B cell (primary cell): ENCODE measurements at regions not wholly inside any gene's neighbourhood (a gene's known extent, or its start where the extent isn't known, plus 50 kb on each side); places are given as distances from the start of the nearest gene placed in this dataset.

Source experiments
- ATAC-seq: fragments of 200-7000 bp; cut with Tn5 transposase; one replicate; pipeline ENCODE4 v1.10.0; 2021; ENCODE audit warnings: low read depth, mild to moderate bottlenecking, moderate number of reproducible peaks, moderate library complexity
- CTCF ChIA-PET: fragments of 350-600 bp; sonication (Branson Sonifier 250); formaldehyde crosslinking; loops from one replicate; lab custom pipeline; 2021; ENCODE audit warnings: antibody characterized with exemption, inconsistent platforms; lab: Charles Lee
- POLR2A ChIA-PET: fragments of 350-600 bp; sonication (Branson Sonifier 250); formaldehyde crosslinking; loops from one replicate; lab custom pipeline; 2021; ENCODE audit warnings: antibody characterized with exemption; lab: Charles Lee
- DNase-seq: peaks from one replicate; pipeline ENCODE4 v3.0.0; 2013
- H2AFZ ChIP-seq: 2 replicates; pipeline ENCODE4 v1.6.1; 2012; ENCODE audit warnings: mild to moderate bottlenecking, low read depth, low read length; ENCODE audit not compliant: insufficient read depth, poor library complexity, severe bottlenecking
- H3K27ac ChIP-seq, 2 donors: 1 replicate in 1 of 2; 2 replicates in 1 of 2; pipeline ENCODE4 v1.5.1; 2012 to 2013; ENCODE audit warnings: low read length in 2 of 2, mild to moderate bottlenecking in 2 of 2, moderate library complexity in 1 of 2
- H3K27me3 ChIP-seq, 4 experiments: fragments of 200-600 bp in 1 of 4; sonication (generic) in 1 of 4; replicated peaks in 1 of 4; 1 replicate in 2 of 4; 2 replicates in 2 of 4; pipeline versions ENCODE4 v1.6.1 to v1.7.0; 2013 to 2016; ENCODE audit warnings: low read length in 3 of 4, mild to moderate bottlenecking in 2 of 4, mixed read lengths in 1 of 4, moderate library complexity in 1 of 4; ENCODE audit not compliant: insufficient read depth in 4 of 4, control insufficient read depth in 3 of 4; ENCODE audit errors: control extremely low read depth in 1 of 4
- H3K36me3 ChIP-seq, 2 experiments: replicated peaks in 1 of 2; 1 replicate in 1 of 2; 2 replicates in 1 of 2; pipeline versions ENCODE4 v1.6.1 to v1.7.1; 2013; ENCODE audit warnings: low read length in 1 of 2; ENCODE audit not compliant: insufficient read depth in 2 of 2, control insufficient read depth in 1 of 2; ENCODE audit errors: control extremely low read depth in 1 of 2, extremely low read depth in 1 of 2
- H3K4me1 ChIP-seq, 2 donors: fragments of 200-600 bp in 1 of 2; sonication (generic) in 1 of 2; 1 replicate in 1 of 2; 2 replicates in 1 of 2; pipeline versions ENCODE4 v1.5.1 to v1.6.1; 2013 to 2017; ENCODE audit warnings: low read length in 2 of 2; ENCODE audit not compliant: control insufficient read depth in 2 of 2, insufficient read depth in 2 of 2
- H3K4me2 ChIP-seq: replicated peaks from 2 replicates; pipeline ENCODE3; 2012; ENCODE audit warnings: mild to moderate bottlenecking, low read depth, low read length; ENCODE audit not compliant: poor library complexity, severe bottlenecking
- H3K4me3 ChIP-seq, 5 experiments: fragments of 200-600 bp in 1 of 5; sonication (generic) in 1 of 5; 1 replicate in 3 of 5; 2 replicates in 2 of 5; pipeline versions ENCODE4 v1.5.1 to v1.7.0; 2011 to 2016; ENCODE audit warnings: low read length in 4 of 5, mild to moderate bottlenecking in 4 of 5, low read depth in 2 of 5, control low read depth in 1 of 5, moderate library complexity in 1 of 5; ENCODE audit not compliant: insufficient read depth in 1 of 5; ENCODE audit errors: control extremely low read depth in 1 of 5, extremely low read depth in 1 of 5
- H3K79me2 ChIP-seq: fragments of 200-600 bp; sonication (generic); one replicate; pipeline ENCODE4 v1.6.0; 2016; ENCODE audit warnings: low read length; ENCODE audit not compliant: control insufficient read depth, insufficient read depth
- H3K9ac ChIP-seq: fragments of 200-600 bp; sonication (generic); 2 replicates; pipeline ENCODE4 v1.6.1; 2017; ENCODE audit warnings: mild to moderate bottlenecking, low read length, moderate library complexity
- H3K9me3 ChIP-seq, 3 donors: one replicate each; pipeline versions ENCODE4 v1.6.1 to v1.7.1; 2013; ENCODE audit warnings: low read length in 2 of 3; ENCODE audit not compliant: control insufficient read depth in 2 of 3, insufficient read depth in 1 of 3; ENCODE audit errors: control extremely low read depth in 1 of 3
- H4K20me1 ChIP-seq: 2 replicates; pipeline ENCODE4 v1.6.0; 2012; ENCODE audit warnings: mild to moderate bottlenecking, low read length; ENCODE audit not compliant: insufficient read depth, control insufficient read depth, poor library complexity, severe bottlenecking
- H3K27ac Mint-ChIP-seq: one replicate; pipeline ENCODE4 v1.8.0; 2021; ENCODE audit warnings: mixed read lengths
- H3K27me3 Mint-ChIP-seq: one replicate; pipeline ENCODE4 v1.8.0; 2021; ENCODE audit warnings: mixed read lengths
- H3K4me1 Mint-ChIP-seq: one replicate; pipeline ENCODE4 v1.8.0; 2021; ENCODE audit warnings: mixed read lengths
- H3K4me3 Mint-ChIP-seq: one replicate; pipeline ENCODE4 v1.8.0; 2021; ENCODE audit warnings: mixed read lengths
- H3K9me3 Mint-ChIP-seq: one replicate; pipeline ENCODE4 v1.8.0; 2022; ENCODE audit warnings: mixed read lengths; ENCODE audit not compliant: insufficient read depth
- EZH2 ChIP-seq: IDR thresholded peaks from 2 replicates; pipeline ENCODE4 v1.6.1; 2012; ENCODE audit warnings: borderline replicate concordance, low read depth, mild to moderate bottlenecking, moderate library complexity, low read length; ENCODE audit not compliant: insufficient read depth, poor library complexity, severe bottlenecking
- whole genome bisulfite sequencing: methylation state at CpG from one replicate; pipeline ENCODE4 v1.1.5; 2013; ENCODE audit warnings: missing lambda C conversion rate; ENCODE audit not compliant: insufficient coverage; 5-methylcytosine and 5-hydroxymethylcytosine counted together
- intact Hi-C: fragments of 100-400 bp; cut with micrococcal nuclease; formaldehyde crosslinking; loops from one replicate; pipeline ENCODE4 v1.10.0; 2022
- TF ChIP-seq, protein P1 (sequence below): fragments of 200-600 bp; IDR thresholded peaks from one replicate; pipeline ENCODE4 v1.8.0; 2022; ENCODE audit warnings: antibody characterized with exemption, mild to moderate bottlenecking

DNA sequence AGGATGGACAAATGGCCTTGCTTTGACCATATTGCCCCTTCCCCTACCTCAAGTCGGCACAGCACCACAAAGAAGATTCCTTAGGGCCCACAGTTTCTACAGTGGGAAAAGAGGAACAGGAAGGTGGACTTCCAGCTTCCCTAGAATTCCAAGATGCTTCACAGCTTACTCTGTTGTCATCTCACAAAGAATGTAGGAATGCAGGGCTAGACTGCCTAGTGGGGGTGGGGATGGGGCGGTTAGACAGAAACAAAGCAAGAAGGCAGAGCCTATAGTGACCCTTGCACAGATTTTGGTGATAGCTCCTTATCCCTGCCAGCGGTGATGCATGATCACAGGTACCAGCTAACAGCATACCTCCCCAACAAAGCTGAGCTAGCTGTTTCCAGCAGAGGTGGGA is 607.6 kb upstream of the MAN1A1 start:
- H4K20me1 ChIP-seq = no peaks in the 10 kb centered on the region
- H3K4me3 Mint-ChIP-seq = no peak overlapping the region
- no peak overlapping the region for H2AFZ ChIP-seq
- no peaks in the 10 kb centered on the region for H3K27me3 ChIP-seq
- TF ChIP-seq, protein P1, sequence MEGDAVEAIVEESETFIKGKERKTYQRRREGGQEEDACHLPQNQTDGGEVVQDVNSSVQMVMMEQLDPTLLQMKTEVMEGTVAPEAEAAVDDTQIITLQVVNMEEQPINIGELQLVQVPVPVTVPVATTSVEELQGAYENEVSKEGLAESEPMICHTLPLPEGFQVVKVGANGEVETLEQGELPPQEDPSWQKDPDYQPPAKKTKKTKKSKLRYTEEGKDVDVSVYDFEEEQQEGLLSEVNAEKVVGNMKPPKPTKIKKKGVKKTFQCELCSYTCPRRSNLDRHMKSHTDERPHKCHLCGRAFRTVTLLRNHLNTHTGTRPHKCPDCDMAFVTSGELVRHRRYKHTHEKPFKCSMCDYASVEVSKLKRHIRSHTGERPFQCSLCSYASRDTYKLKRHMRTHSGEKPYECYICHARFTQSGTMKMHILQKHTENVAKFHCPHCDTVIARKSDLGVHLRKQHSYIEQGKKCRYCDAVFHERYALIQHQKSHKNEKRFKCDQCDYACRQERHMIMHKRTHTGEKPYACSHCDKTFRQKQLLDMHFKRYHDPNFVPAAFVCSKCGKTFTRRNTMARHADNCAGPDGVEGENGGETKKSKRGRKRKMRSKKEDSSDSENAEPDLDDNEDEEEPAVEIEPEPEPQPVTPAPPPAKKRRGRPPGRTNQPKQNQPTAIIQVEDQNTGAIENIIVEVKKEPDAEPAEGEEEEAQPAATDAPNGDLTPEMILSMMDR = no peak
- TF ChIP-seq EZH2 = no peak
- no peaks in the 10 kb centered on the region for H3K9me3 Mint-ChIP-seq
- H3K9me3 ChIP-seq = no peaks in the 10 kb centered on the region
- intact Hi-C loops = no loop called here
- ChIA-PET POLR2A (no interaction called here), CTCF (no interaction called here)
- H3K27me3 Mint-ChIP-seq = no peaks in the 10 kb centered on the region
- H3K27ac Mint-ChIP-seq = no peak overlapping the region
- no peaks in the 10 kb centered on the region for H3K4me1 ChIP-seq
- 100% methylated on average over 1 of the region's 3 CpGs for WGBS
- H3K79me2 ChIP-seq = no peaks in the 10 kb centered on the region
- H3K4me3 ChIP-seq = no peak overlapping the region
- H3K27ac ChIP-seq = no peak overlapping the region
- no peaks in the 10 kb centered on the region for H3K4me1 Mint-ChIP-seq
- no peak overlapping the region for H3K4me2 ChIP-seq
- DNase-seq = no peak
- no peak for ATAC-seq
- no peak overlapping the region for H3K9ac ChIP-seq
- H3K36me3 ChIP-seq = no peaks in the 10 kb centered on the region

DNA sequence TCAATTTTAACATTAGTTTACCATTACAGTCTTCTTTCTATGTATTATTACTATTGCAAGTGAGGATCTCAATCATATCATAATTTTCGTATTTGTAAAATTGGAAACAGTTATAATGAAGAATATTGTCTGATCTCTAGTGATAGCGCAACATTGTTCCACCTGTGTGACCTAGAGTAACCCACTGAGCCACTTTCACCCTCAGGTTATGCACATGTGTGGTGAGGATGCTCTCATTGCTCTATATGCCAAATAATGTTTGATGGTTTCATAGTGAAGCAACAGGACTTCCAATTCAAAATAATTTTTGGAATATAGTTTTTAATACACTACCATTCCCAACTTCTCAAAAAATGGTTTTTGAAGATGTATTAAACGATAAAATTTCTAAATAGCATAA is 603.1 kb upstream of the MAN1A1 start:
- H3K4me3 Mint-ChIP-seq = no peak overlapping the region
- H3K4me1 ChIP-seq = no peaks in the 10 kb centered on the region
- no peak for ATAC-seq
- no peak overlapping the region for H3K27ac ChIP-seq
- H3K9me3 ChIP-seq = peaks cover 0 to 2% (median 0%) of the 10 kb centered on the region in 3 donors
- no peaks in the 10 kb centered on the region for H3K9me3 Mint-ChIP-seq
- H3K27me3 ChIP-seq = no peaks in the 10 kb centered on the region
- no peaks in the 10 kb centered on the region for H3K4me1 Mint-ChIP-seq
- no peaks in the 10 kb centered on the region for H3K79me2 ChIP-seq
- H3K27ac Mint-ChIP-seq = no peak overlapping the region
- no peaks in the 10 kb centered on the region for H3K36me3 ChIP-seq
- POLR2A ChIA-PET = no interaction called here
- H2AFZ ChIP-seq = no peak overlapping the region
- DNase-seq = no peak
- H4K20me1 ChIP-seq = no peaks in the 10 kb centered on the region
- no peak overlapping the region for H3K4me3 ChIP-seq
- H3K9ac ChIP-seq = no peak overlapping the region
- WGBS = no CpG with 5 or more reads among the region's 3 CpGs
- no peaks in the 10 kb centered on the region for H3K27me3 Mint-ChIP-seq
- TF ChIP-seq, protein P1 = no peak
- TF ChIP-seq EZH2 = no peak
- CTCF ChIA-PET = no interaction called here
- no peak overlapping the region for H3K4me2 ChIP-seq
- intact Hi-C loops = no loop called here
